MCF 10A (cell line): ENCODE measurements at regions not wholly inside any gene's neighbourhood (a gene's known extent, or its start where the extent isn't known, plus 50 kb on each side); places are given as distances from the start of the nearest gene placed in this dataset.

ENCODE experiments used
- BruUV-seq: library from RNA; stranded (reverse); fragments of 400-500 nt; replicated peaks from 2 replicates; lab custom pipeline; 2021; lab: Mats Ljungman, UMichigan
- CTCF ChIA-PET: fragments of 300-600 bp; sonication (Branson Sonifier 250); formaldehyde crosslinking; extraction: SDS; loops from one replicate; lab custom pipeline; 2021; ENCODE audit warnings: antibody characterized with exemption, inconsistent platforms; lab: Yijun Ruan, JAX
- POLR2A ChIA-PET: fragments of 300-600, 350-650 bp; sonication (Branson Sonifier 250); formaldehyde crosslinking; extraction: SDS; loops from one replicate; lab custom pipeline; 2020; ENCODE audit warnings: antibody characterized with exemption, inconsistent platforms; lab: Yijun Ruan, JAX
- DNase-seq: peaks from one replicate; pipeline ENCODE4 v3.0.0-alpha.2; 2018; ENCODE audit not compliant: unreplicated experiment
- H3K27ac Mint-ChIP-seq: one replicate; pipeline ENCODE4 v1.8.0; 2022; ENCODE audit warnings: mild to moderate bottlenecking, low read depth, mixed read lengths; ENCODE audit not compliant: unreplicated experiment
- H3K27me3 Mint-ChIP-seq: one replicate; pipeline ENCODE4 v1.8.0; 2022; ENCODE audit warnings: mixed read lengths; ENCODE audit not compliant: insufficient read depth, unreplicated experiment
- H3K36me3 Mint-ChIP-seq: one replicate; pipeline ENCODE4 v1.8.0; 2022; ENCODE audit warnings: mild to moderate bottlenecking, moderate library complexity, mixed read lengths; ENCODE audit not compliant: insufficient read depth, unreplicated experiment
- H3K4me1 Mint-ChIP-seq: one replicate; pipeline ENCODE4 v1.8.0; 2022; ENCODE audit warnings: mixed read lengths; ENCODE audit not compliant: insufficient read depth, unreplicated experiment
- H3K4me3 Mint-ChIP-seq: one replicate; pipeline ENCODE4 v1.8.0; 2022; ENCODE audit warnings: mild to moderate bottlenecking, moderate library complexity, mixed read lengths; ENCODE audit not compliant: unreplicated experiment
- H3K9me3 Mint-ChIP-seq: one replicate; pipeline ENCODE4 v1.8.0; 2022; ENCODE audit warnings: mixed read lengths; ENCODE audit not compliant: unreplicated experiment
- intact Hi-C: fragments of 100-400 bp; cut with micrococcal nuclease; formaldehyde crosslinking; loops from 2 replicates; pipeline ENCODE4 v1.14.1; 2022
- TF ChIP-seq, protein P1 (sequence below): fragments of 200-600 bp; IDR thresholded peaks from one replicate; pipeline ENCODE4 v1.8.0; 2022; ENCODE audit warnings: antibody characterized with exemption, mild to moderate bottlenecking; ENCODE audit not compliant: unreplicated experiment

DNA sequence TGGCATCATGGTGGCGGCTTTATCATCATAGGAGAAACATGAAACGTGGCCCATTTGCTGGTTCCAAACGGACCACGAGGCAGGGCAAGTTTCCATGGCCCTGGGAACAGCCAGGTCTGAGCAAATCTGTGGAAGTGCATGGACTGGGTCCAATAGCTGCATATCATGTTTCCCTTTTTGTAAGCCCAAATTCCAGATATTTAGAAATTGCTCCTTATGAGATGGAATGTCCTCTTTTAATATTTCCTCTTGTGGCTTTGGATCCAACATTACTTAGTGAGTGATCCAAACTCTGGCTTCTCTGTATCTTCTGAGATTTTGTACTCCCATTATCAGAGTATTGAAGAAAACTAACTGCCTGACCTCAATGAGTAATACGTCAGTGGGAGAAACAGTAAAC lies 79.8 kb upstream of the FBXL7 start:
- ChIA-PET POLR2A (no interaction called here), CTCF (interaction anchor here (0.6 to 0.7 kb wide), 2 partner anchors 17 to 404 kb away, joined by 3 read pairs; no protein-coding TSS in a partner anchor)
- Mint-ChIP-seq H3K27ac (no peak overlapping the region), H3K27me3 (peaks cover 48% of the 10 kb centered on the region), H3K36me3 (no peaks in the 10 kb centered on the region), H3K4me3 (no peak overlapping the region), H3K9me3 (no peaks in the 10 kb centered on the region), H3K4me1 (no peaks in the 10 kb centered on the region)
- no peak for DNase-seq
- TF ChIP-seq, protein P1, sequence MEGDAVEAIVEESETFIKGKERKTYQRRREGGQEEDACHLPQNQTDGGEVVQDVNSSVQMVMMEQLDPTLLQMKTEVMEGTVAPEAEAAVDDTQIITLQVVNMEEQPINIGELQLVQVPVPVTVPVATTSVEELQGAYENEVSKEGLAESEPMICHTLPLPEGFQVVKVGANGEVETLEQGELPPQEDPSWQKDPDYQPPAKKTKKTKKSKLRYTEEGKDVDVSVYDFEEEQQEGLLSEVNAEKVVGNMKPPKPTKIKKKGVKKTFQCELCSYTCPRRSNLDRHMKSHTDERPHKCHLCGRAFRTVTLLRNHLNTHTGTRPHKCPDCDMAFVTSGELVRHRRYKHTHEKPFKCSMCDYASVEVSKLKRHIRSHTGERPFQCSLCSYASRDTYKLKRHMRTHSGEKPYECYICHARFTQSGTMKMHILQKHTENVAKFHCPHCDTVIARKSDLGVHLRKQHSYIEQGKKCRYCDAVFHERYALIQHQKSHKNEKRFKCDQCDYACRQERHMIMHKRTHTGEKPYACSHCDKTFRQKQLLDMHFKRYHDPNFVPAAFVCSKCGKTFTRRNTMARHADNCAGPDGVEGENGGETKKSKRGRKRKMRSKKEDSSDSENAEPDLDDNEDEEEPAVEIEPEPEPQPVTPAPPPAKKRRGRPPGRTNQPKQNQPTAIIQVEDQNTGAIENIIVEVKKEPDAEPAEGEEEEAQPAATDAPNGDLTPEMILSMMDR, result no peak
- intact Hi-C loops, result no loop called here
- BruUV-seq, result no TSS peak

- TF ChIP-seq, protein P1, result no peak
- CTCF ChIA-PET, result no interaction called here
- Mint-ChIP-seq H3K36me3 (no peaks in the 10 kb centered on the region), H3K9me3 (peaks cover 9% of the 10 kb centered on the region), H3K4me3 (no peak overlapping the region), H3K27ac (no peak overlapping the region), H3K27me3 (peaks cover 48% of the 10 kb centered on the region), H3K4me1 (no peaks in the 10 kb centered on the region)
- POLR2A ChIA-PET, result no interaction called here
- no TSS peak for BruUV-seq
- no peak for DNase-seq
- intact Hi-C loops, result no loop called here
Observed at GRCh38 chr5:15417156-15417555, 82.8 kb upstream of the FBXL7 start.

DNA sequence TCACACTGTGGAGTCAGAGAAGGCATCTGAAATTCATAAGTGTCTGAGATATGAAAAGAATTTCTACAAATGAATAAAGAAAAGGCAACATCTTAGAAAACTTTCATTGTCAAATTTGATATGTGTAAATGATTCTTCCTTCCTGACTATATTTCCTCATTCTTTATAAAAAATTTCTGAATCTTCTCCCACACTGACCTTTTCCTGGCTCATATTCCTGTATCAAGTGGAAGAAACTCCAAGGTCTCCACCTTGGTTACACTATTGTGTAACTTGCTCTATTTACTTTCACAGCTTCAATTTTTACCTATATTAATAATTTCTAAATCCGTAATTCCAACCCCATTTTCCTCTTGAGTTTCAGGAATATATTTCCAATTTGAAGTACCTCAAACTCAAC lies 93.5 kb upstream of the FBXL7 start:
- BruUV-seq, result no TSS peak
- Mint-ChIP-seq H3K4me1 (no peaks in the 10 kb centered on the region), H3K36me3 (no peaks in the 10 kb centered on the region), H3K27ac (no peak overlapping the region), H3K9me3 (peaks cover 15% of the 10 kb centered on the region), H3K27me3 (no peaks in the 10 kb centered on the region), H3K4me3 (no peak overlapping the region)
- TF ChIP-seq, protein P1, result no peak
- CTCF ChIA-PET, result no interaction called here
- POLR2A ChIA-PET, result no interaction called here
- intact Hi-C loops, result no loop called here
- no peak for DNase-seq

DNA sequence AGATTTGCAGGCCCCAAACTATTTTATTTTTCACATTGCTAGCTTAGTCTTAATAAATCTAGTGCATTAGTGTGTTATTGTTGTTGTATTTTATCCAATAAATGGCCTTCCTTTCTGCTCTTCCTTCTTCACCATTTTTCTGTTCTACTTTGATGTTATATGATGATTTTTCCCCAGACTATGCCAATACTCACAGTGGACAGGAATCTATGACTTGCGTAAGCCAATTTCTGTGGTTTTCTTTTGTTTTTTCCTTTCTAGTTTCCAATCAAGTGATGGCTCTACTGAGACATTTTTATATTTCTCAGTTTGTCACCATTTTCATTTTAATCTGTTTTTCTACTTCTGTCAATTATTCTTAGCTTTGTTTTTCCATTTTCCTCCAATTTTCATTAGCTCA lies 106.8 kb upstream of the FBXL7 start:
- BruUV-seq, result no TSS peak
- H3K4me3 Mint-ChIP-seq, result no peak overlapping the region
- ChIA-PET CTCF (interaction anchor here (1.4 kb wide), 1 partner anchor 15 kb away, joined by 4 read pairs; no protein-coding TSS in a partner anchor), POLR2A (no interaction called here)
- intact Hi-C loops, result no loop called here
- H3K27me3 Mint-ChIP-seq, result no peaks in the 10 kb centered on the region
- no peaks in the 10 kb centered on the region for H3K4me1 Mint-ChIP-seq
- peak overlapping the region; percentile 1 for H3K27ac Mint-ChIP-seq
- H3K36me3 Mint-ChIP-seq, result no peaks in the 10 kb centered on the region
- H3K9me3 Mint-ChIP-seq, result no peaks in the 10 kb centered on the region
- TF ChIP-seq, protein P1, result no peak
- DNase-seq, result no peak
